ENCODE measurements at regions not wholly inside any gene's neighbourhood (a gene's known extent, or its start where the extent isn't known, plus 50 kb on each side); places are given as distances from the start of the nearest gene placed in this dataset.
A peak's percentile ranks its signal among the peaks of the same experiment; 100 is the strongest.

DNA sequence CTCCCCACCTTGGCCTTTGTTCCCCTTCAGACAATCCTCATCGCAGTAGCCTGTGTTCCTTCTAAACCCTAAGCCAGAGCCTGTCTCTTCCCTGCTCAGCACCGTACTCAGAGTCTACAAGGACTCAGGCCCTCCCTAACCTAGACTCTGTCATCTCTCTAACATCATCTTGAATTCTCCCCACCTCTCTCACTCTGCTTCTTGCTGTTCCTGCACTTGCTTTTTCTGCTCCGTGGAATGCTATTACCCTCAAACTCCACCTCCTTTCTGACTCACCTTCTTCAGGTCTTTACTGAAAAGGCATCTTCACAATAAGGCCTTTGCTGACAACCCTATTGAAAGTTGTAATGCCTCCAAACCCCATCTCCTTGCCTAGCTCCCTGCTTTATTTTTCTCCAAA lies 141.0 kb downstream of the DKK1 start:
- TF ChIP-seq, protein P1, sequence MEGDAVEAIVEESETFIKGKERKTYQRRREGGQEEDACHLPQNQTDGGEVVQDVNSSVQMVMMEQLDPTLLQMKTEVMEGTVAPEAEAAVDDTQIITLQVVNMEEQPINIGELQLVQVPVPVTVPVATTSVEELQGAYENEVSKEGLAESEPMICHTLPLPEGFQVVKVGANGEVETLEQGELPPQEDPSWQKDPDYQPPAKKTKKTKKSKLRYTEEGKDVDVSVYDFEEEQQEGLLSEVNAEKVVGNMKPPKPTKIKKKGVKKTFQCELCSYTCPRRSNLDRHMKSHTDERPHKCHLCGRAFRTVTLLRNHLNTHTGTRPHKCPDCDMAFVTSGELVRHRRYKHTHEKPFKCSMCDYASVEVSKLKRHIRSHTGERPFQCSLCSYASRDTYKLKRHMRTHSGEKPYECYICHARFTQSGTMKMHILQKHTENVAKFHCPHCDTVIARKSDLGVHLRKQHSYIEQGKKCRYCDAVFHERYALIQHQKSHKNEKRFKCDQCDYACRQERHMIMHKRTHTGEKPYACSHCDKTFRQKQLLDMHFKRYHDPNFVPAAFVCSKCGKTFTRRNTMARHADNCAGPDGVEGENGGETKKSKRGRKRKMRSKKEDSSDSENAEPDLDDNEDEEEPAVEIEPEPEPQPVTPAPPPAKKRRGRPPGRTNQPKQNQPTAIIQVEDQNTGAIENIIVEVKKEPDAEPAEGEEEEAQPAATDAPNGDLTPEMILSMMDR (IDR thresholded peaks at IDR 0.05; ENCODE audit: low read depth, low read length): no peak
- H3K4me3 ChIP-seq (ENCODE audit: low read depth, low read length): no peak overlapping the region
- in situ Hi-C loops (cut with HindIII; ENCODE audit: low sequenced_read_pairs): no loop called here
- DNase-seq (ENCODE audit: low read depth, low spot score): no peak

DNA sequence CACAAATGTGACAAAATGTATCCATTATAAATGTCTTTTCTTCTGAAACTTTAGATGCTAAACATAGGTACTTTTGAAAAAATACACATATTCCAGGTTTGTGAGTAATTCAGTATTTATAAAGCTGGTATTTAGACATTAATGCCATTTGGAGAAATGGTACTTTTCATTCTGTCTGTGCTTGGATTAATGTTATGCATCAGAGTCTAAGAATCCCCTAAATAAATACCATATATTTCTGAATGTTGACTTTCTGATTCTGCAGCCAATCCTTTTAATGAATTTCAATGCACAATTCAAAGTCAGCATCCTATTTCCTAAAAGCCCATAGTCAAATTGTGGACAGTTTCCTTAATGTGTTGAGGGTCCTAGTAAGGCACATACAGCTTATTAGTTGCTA lies 145.0 kb downstream of the DKK1 start:
- DNase-seq (ENCODE audit: low read depth, low spot score): peak; percentile 29
- H3K4me3 ChIP-seq (ENCODE audit: low read depth, low read length): no peak overlapping the region
- TF ChIP-seq, protein P1 (IDR thresholded peaks at IDR 0.05; ENCODE audit: low read depth, low read length): no peak
- in situ Hi-C loops (cut with HindIII; ENCODE audit: low sequenced_read_pairs): no loop called here

DNA sequence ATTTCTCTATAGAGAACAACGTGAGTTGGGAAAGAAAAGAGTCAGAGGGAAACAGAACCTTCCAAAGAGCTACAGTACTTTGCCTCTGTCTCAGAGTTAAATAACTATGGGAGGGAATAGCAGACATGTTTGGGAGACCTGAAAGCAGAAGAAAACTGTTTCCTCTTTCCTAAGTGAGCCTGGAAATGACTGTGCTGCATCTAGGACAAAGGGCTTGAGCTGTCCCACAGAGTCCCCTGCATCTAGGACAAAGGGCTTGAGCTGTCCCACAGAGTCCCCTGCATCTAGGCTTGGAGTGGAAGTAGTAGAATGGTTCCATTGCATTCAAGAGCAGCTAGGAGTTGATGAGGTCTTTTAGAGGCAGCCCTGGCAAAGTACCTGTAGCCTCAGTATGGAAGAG lies 149.7 kb downstream of the DKK1 start:
- no peak overlapping the region for H3K4me3 ChIP-seq (ENCODE audit: low read depth, low read length)
- in situ Hi-C loops (cut with HindIII; ENCODE audit: low sequenced_read_pairs): no loop called here
- TF ChIP-seq, protein P1 (IDR thresholded peaks at IDR 0.05; ENCODE audit: low read depth, low read length): no peak
- DNase-seq (ENCODE audit: low read depth, low spot score): no peak

DNA sequence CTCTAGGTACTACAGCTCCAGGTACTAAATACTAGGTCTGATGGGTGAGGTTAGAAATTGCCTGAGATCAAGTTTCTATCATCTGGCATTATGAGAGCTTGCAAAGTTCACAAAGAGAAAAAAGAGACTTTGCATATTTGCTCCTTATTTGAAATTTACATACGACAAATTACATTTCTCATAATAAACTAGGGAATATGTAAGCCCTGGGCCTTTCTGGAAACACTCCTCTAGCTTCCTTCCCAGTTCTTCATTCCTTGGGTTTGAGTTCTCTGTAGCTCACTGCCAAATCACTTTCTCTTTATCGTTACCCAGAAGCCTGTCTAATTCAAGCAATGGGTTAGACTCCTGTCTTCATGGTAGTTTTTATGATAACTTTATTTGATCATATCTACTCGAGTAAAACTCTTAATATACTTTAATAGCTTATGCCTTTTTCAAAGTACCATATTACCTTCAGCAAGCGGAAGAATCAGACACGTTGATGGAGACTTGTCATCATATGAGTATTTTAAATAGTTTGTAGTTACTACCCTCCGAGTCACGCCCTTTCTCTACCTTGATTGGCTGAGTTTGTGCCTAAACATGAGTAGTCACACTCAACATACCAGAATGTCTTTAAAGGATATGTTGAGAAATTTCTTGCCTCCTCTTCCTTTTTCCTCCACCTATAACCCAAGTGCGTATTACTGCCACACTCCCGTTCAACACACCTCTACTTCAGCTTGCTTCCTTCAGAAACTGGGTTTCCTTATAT lies 150.5 kb downstream of the DKK1 start:
- no peak overlapping the region for H3K4me3 ChIP-seq (ENCODE audit: low read depth, low read length)
- in situ Hi-C loops (cut with HindIII; ENCODE audit: low sequenced_read_pairs): no loop called here
- TF ChIP-seq, protein P1 (IDR thresholded peaks at IDR 0.05; ENCODE audit: low read depth, low read length): no peak
- DNase-seq (ENCODE audit: low read depth, low spot score): no peak

DNA sequence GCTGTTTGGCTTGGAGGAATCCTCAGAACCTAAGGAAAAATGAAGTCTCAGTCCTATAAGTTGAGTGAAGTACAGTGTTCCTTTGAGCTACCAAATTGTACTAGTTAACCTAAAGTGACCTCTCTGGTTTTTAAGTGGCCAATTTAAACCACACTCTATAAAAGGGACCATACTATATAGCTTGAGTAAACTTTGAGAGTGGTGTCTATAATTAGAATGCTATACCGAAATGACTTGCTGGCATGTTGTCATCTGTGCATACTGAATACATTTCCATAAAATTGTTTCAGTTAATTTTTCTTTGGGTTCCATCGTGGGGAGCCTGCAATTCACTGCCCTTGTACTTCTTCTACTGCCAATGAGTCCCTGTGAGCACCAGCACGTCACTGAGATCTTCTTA lies 151.1 kb downstream of the DKK1 start:
- H3K4me3 ChIP-seq (ENCODE audit: low read depth, low read length): no peak overlapping the region
- no peak for DNase-seq (ENCODE audit: low read depth, low spot score)
- in situ Hi-C loops (cut with HindIII; ENCODE audit: low sequenced_read_pairs): no loop called here
- TF ChIP-seq, protein P1 (IDR thresholded peaks at IDR 0.05; ENCODE audit: low read depth, low read length): no peak

DNA sequence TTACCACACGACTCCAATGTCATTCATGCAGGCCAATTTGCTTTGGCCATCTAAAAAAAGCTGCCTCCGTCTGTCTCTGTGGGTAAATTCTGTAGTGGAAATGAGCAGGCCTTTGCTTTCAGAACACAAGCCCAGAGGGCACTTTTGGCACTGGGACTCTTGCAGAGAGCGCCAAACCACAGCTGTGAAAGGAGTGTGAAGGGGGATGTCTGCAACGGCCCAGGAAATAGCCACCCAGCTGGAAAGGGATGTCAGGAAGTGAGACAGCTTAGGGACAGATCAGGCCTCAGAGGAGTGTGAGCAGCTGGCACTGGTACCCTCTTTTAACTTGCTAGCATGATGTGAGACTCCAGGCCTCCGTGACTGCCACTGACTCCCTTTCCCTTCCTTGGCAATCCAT lies 152.4 kb downstream of the DKK1 start:
- TF ChIP-seq, protein P1 (IDR thresholded peaks at IDR 0.05; ENCODE audit: low read depth, low read length): no peak
- no peak overlapping the region for H3K4me3 ChIP-seq (ENCODE audit: low read depth, low read length)
- no peak for DNase-seq (ENCODE audit: low read depth, low spot score)
- in situ Hi-C loops (cut with HindIII; ENCODE audit: low sequenced_read_pairs): no loop called here
